G401 (cell line): ENCODE measurements at regions not wholly inside any gene's neighbourhood (a gene's known extent, or its start where the extent isn't known, plus 50 kb on each side); places are given as distances from the start of the nearest gene placed in this dataset.
"Not testable (repeated sequence)": the region's sequence is repeated elsewhere in the genome, so short reads cannot be mapped to it uniquely, and the experiment has no call there.

Experiments used
- DNase-seq: peaks from one replicate; pipeline ENCODE4 v3.0.0-alpha.2; 2015; ENCODE audit warnings: low spot score
- in situ Hi-C: cut with HindIII; loops from 2 replicates; pipeline ENCODE4 v1.10.0; 2016; ENCODE audit warnings: low sequenced_read_pairs, mixed read lengths

DNA sequence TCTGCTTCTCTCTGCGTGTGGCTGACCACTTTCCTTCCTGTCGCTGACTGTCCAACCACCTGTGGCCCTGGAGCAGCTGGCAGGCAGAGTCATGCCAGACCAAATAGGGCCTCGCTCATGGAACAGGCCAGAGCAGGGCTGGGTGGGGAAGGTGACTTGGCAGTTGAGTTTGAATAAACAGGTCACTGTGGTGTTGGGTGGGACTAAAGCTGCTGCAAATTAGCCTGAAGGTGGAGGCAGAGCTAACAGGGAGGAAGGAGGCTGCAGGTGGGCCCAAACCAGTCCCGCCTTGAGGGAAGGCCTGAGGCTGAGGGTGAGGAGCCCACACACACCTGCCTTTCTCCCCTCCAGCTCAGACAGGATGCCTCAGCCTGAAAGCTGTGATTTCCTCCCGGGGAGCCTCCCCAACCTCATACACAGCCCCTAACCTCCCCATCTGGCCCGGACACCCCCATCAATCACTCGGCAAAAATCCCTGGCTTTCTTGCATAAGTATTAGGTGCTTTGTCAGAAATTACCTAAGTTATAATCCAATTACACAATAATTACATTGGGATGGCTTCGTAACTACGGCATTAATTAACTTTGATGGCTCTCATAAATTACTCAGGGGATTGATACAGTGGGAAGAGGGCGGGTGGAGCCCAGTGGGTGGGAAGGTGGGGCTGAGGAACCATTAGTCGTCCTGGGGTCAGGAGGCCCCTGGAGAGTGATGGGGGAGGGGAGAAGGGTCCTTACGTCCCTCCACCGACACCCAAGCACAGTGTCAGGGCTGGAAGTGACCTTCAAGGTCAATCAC, 97.7 kb upstream of the PCBD1 start:
- peak; percentile 80 for DNase-seq
- in situ Hi-C loops, result no loop called here

DNA sequence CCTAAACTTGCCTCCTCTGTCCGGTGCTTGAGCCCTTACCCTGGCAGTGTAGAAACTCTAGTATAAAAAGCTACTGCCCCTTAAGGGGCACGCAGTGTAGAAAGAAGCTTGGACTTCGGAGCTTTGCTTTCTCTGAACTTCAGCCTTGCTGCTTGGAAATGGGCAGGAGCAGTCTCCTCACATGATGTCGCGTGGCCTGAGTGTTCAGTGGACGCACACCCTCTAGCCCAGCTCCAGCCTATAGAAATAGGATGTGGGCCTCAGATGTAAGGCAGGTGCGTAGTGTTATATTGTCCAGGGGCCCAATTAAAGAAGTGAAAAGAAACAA, 98.2 kb upstream of the PCBD1 start:
- no peak for DNase-seq
- in situ Hi-C loops, result no loop called here

- in situ Hi-C loops, result no loop called here
- no peak for DNase-seq
Observed at GRCh38 chr10:70987396-70988130, 99.2 kb upstream of the PCBD1 start.

DNA sequence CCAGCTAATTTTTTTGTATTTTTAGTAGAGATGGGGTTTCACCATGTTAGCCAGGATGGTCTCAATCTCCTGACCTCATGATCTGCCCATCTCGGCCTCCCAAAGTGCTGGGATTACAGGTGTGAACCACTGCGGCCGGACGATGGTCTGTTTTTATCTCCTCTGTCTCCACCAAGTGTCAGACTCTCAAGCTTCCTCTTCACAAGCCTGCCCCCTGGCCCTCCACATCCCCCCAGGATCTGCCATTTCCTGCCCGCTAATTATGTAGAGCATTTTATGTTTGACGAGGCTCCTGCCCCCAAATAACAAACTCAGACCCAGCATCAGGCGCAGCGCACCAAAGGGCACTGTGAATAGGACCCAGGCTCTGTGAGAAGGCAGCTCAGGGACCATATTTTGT, 101.8 kb upstream of the PCBD1 start:
- in situ Hi-C loops, result not testable (repeated sequence)

GRCh38 chr10:70990681-70991080, 102.3 kb upstream of the PCBD1 start:
- no peak for DNase-seq
- in situ Hi-C loops, result no loop called here

More for the DNA sequence above, 101.8 kb upstream of the PCBD1 start:
- not testable (repeated sequence) for DNase-seq

DNA sequence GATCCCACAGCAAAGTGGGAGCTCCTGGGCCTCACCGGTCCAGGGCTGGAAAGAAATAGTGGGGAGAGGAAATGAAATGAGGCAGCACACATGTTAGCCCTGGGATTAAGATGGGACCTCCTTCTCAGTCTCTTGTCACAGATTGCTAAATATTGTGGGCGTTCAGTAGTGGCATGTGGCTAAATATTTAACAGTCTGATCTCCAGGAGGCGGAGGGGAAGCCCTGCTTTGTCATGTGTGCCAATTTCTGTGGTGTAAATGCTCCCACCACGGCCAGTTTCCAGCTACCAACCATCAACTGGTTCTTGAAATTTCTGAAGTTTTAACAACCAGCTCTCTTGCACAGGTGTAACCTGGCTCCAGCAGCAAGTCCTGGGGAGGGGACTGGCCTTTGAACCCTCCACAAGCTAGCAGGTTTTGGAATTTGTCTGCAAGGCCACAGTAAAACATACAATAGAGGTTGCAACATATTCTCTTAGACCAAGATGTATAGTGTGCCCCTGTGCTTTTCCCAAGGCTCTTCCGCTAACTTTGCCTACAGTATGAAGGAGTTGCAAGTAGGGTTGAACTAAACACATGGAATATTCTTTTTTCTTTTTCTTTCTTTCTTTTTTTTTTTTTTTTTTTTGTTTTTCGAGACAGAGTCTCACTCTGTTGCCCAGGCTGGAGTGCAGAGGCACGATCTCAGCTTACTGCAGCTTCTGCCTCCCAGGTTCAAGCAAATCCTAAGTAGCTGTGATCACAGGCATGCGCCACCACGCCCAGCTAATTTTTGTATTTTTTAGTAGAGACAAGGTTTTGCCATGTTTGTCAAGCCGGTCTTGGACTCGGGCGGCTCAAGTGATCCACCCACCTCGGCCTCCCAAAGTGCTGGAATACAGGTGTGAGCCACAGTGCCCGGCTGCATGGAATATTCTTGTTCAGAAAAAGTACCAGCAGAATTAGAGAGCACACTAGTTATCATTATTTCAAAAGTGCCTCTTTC, 103.1 kb upstream of the PCBD1 start:
- in situ Hi-C loops, result no loop called here
- no peak for DNase-seq

- in situ Hi-C loops, result no loop called here
- DNase-seq, result no peak
Observed at GRCh38 chr10:70992436-70992835, 104.1 kb upstream of the PCBD1 start.

DNA sequence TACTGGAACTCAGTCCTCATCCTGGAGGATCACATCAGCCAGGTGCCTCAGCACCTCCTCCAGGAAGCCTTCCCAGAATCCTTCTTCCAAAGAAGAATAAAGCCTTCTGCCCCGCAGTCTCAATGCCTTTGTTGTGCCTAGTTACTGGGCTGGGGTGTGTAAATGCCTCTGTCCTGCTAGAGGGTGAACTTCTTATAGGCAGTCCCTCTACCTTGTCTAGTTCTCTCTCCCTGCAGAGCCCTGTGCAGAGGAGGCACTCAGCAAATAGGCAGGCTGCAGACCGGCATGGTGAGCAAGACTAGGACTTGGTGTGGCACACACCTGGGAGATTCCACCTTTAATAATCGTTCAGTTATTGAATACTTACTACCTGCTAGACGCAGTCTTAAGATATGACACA, 104.7 kb upstream of the PCBD1 start:
- in situ Hi-C loops, result no loop called here
- DNase-seq, result no peak

- in situ Hi-C loops, result no loop called here
- DNase-seq, result no peak
Observed at GRCh38 chr10:70996549-70996948, 108.2 kb upstream of the PCBD1 start.

DNA sequence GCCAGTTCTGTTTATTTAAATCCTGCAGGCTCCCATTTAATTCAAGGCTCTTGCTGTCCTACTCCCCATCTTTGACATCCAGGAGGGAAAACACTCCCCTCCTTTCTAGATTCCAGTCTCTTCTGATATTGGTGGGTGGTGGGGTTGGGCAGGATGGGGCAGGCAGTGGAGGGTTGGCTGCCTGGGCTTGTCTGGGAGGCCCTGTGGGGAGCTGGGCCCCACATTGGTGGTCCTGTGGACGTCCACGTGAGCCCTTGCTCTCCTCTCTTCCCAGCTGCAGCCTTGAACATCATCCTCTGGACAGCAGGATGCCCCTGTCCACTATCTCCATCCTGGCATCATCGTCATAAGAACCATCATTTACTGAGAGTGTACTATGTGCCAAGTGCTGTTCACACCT, 108.9 kb upstream of the PCBD1 start:
- DNase-seq, result no peak
- in situ Hi-C loops, result no loop called here

- in situ Hi-C loops, result no loop called here
- no peak for DNase-seq
Observed at GRCh38 chr10:70998086-70998485, 109.7 kb upstream of the PCBD1 start.

GRCh38 chr10:71001470-71001869, 113.1 kb upstream of the PCBD1 start:
- no peak for DNase-seq
- in situ Hi-C loops, result no loop called here

DNA sequence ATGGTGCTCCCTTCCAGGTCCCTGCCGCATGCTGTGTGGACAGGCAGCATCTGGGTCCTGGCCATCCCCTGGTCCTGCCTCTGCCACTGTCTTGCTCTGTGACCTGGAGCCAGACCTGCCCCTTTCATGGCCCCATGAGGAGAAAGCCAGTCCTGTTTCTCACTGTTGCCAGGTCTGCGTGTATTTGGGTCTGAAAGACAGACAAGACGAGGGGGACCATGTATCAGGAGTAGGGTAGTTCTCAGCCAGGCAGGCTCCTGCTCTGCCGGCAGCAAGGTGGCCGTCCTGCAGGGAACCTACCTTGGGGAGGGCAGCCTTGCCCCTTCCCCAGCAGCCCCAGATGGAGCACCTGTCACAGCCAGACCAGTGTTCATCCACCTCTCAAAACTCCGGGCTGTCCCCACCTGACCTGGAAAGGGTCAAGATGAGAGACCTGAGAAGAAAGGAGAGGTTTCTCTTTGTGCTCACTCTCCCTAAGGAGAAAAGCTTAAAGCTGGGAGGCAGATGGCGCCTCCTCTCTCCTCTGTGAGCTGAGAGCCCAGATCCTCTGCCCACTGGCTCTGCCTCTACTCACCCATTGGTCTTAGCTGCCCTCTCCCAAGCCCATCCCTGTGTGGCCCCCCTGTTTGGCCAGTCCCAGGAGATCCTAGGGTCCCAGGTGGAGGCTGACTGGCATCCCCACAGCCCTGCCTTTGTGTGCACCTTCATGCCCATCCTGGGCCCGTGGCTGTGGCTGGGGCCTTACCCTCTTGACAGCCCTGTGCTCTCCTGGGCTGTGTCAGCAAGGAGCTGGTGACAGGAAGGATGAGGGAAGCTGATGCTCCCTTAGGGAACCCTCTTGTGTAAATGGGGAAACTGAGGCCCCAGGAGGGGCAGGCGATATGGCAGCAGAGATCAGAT, 116.1 kb upstream of the PCBD1 start:
- in situ Hi-C loops, result no loop called here
- DNase-seq, result no peak

GRCh38 chr10:71005337-71006305, 117.3 kb upstream of the PCBD1 start:
- DNase-seq, result no peak
- in situ Hi-C loops, result no loop called here

DNA sequence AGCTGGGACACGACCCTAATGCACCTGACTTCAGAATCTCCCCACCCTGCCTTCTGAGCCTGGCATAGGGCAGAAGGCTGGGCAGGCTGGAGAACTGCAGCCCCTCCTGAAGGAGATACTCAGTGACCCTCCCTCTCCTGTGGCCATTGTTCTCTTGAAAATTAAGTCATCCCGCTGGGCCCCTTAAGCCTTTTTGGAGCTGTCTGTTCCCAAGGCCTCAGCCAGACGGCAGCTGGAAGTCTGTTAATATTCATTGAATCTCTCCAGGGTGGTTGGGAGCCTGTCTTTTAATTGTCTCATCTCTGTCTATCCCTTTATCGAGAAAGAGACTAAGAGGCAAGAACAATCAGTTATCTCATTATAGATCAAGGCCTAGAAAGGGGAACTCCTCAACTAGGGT, 118.1 kb upstream of the PCBD1 start:
- DNase-seq, result no peak

GRCh38 chr10:71007516-71007915, 119.2 kb upstream of the PCBD1 start:
- no peak for DNase-seq
- in situ Hi-C loops, result no loop called here

More for the DNA sequence above, 118.1 kb upstream of the PCBD1 start:
- in situ Hi-C loops, result no loop called here

DNA sequence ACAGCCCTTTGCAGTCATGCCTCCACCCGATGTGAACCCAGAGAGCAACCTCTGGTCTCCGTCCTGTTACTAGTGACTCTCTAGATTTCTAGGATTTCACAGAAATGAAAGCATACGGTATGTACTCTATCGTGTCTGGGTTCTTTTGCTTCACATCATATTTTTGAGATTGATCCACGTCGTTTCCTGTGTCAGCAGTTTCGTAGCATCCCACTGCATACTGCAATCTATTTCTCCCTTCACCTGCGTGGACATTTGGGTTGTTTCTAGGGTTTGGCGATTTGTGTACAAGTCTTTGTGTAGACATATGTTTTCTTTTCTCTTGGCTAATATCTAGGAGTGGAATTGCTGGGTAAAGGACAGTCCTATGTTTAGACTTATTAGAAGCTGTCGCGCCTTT, 119.8 kb upstream of the PCBD1 start:
- in situ Hi-C loops, result no loop called here
- no peak for DNase-seq

DNA sequence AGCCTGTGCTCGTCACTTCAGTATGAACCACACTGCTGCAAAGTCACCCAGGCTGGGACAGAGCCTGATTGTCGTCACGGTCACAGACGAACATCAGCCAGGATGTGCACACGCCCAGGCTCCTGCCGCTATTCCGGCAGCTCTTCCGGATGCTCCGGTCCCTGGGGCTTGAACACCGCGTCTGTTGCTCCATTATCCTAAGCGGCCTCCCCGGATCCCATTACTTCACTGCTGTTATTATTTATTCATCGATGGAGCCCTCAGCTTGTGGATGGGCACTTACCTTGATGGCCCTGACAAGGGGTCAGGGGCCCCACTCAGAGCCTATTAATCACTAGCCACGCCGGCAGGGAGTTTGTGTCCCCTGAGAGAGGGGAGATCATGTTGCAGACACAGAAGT, 120.8 kb upstream of the PCBD1 start:
- in situ Hi-C loops, result no loop called here
- no peak for DNase-seq
